Keratinocyte (primary cell): ENCODE measurements at regions not wholly inside any gene's neighbourhood (a gene's known extent, or its start where the extent isn't known, plus 50 kb on each side); places are given as distances from the start of the nearest gene placed in this dataset.

Experiments
- DNase-seq: peaks from one replicate; pipeline ENCODE4 v3.0.0-alpha.2; 2011; ENCODE audit warnings: low read depth, missing footprints, low spot score
- FAIRE-seq: peaks from 2 replicates; lab custom pipeline; 2011; peaks lifted over from hg19 to GRCh38; lab: Jason Lieb, UNC
- H2AFZ ChIP-seq: 2 replicates; pipeline ENCODE4 v1.6.0; 2012; ENCODE audit warnings: low read length, control low read depth, inconsistent platforms; ENCODE audit not compliant: control insufficient read depth
- H3K27ac ChIP-seq: 2 replicates; pipeline ENCODE4 v1.5.1; 2011; ENCODE audit warnings: low read length; ENCODE audit not compliant: control insufficient read depth, insufficient read depth
- H3K27me3 ChIP-seq: 3 replicates; pipeline ENCODE4 v1.6.0; 2011; ENCODE audit warnings: low read length; ENCODE audit not compliant: control insufficient read depth, insufficient read depth; ENCODE audit errors: extremely low read depth
- H3K36me3 ChIP-seq, 2 experiments: 2 replicates in 1 of 2; 3 replicates in 1 of 2; pipeline ENCODE4 v1.5.1; 2011; ENCODE audit warnings: low read length in 2 of 2, mild to moderate bottlenecking in 1 of 2; ENCODE audit not compliant: control insufficient read depth in 2 of 2, insufficient read depth in 2 of 2; ENCODE audit errors: extremely low read depth in 1 of 2
- H3K4me1 ChIP-seq: 3 replicates; pipeline ENCODE4 v1.5.1; 2011; ENCODE audit warnings: low read length; ENCODE audit not compliant: control insufficient read depth, insufficient read depth; ENCODE audit errors: extremely low read depth
- H3K4me2 ChIP-seq: 3 replicates; pipeline ENCODE4 v1.6.0; 2011; ENCODE audit warnings: low read depth, low read length; ENCODE audit not compliant: control insufficient read depth, insufficient read depth; ENCODE audit errors: extremely low read depth
- H3K4me3 ChIP-seq, 3 experiments: fragments of 200-600 bp in 1 of 3; sonication (generic) in 1 of 3; 2 replicates in 2 of 3; 3 replicates in 1 of 3; pipeline ENCODE4 v1.5.1; 2011 to 2016; ENCODE audit warnings: low read length in 3 of 3, mild to moderate bottlenecking in 3 of 3, control low read depth in 2 of 3, inconsistent platforms in 1 of 3, low read depth in 1 of 3, mixed read lengths in 1 of 3, mixed run types in 1 of 3, moderate library complexity in 1 of 3; ENCODE audit not compliant: control insufficient read depth in 2 of 3, insufficient read depth in 2 of 3; ENCODE audit errors: extremely low read depth in 1 of 3
- H3K79me2 ChIP-seq: 2 replicates; pipeline ENCODE4 v1.6.0; 2012; ENCODE audit warnings: low read length; ENCODE audit not compliant: control insufficient read depth, insufficient read depth
- H3K9ac ChIP-seq: 3 replicates; pipeline ENCODE4 v1.6.0; 2011; ENCODE audit warnings: low read length; ENCODE audit not compliant: control insufficient read depth, insufficient read depth; ENCODE audit errors: extremely low read depth
- H3K9me1 ChIP-seq: 3 replicates; pipeline ENCODE4 v1.6.0; 2011; ENCODE audit warnings: low read length; ENCODE audit not compliant: control insufficient read depth, insufficient read depth; ENCODE audit errors: extremely low read depth
- H3K9me3 ChIP-seq: 2 replicates; pipeline ENCODE4 v1.5.1; 2012; ENCODE audit warnings: low read depth, low read length; ENCODE audit not compliant: control insufficient read depth
- H4K20me1 ChIP-seq: 3 replicates; pipeline ENCODE4 v1.6.0; 2011; ENCODE audit warnings: low read length; ENCODE audit not compliant: control insufficient read depth, insufficient read depth; ENCODE audit errors: extremely low read depth
- EZH2 ChIP-seq: IDR thresholded peaks from one replicate; pipeline ENCODE4 v1.6.1; 2012; ENCODE audit warnings: inconsistent platforms, mild to moderate bottlenecking, low read length, moderate library complexity
- dilution Hi-C: fragments of 300-500 bp; cut with MboI; formaldehyde crosslinking; loops from one replicate; pipeline ENCODE4 v1.7.0; 2020; ENCODE audit warnings: low sequenced_read_pairs; ENCODE audit not compliant: extremely low pct_ligation_motif_present
- TF ChIP-seq, protein P1 (sequence below), 3 experiments: IDR thresholded peaks in 1 of 3; conservative IDR thresholded peaks in 1 of 3; optimal IDR thresholded peaks in 1 of 3; 2 replicates in 2 of 3; 3 replicates in 1 of 3; pipeline versions ENCODE3 to v1.5.1; 2011; ENCODE audit warnings: low read length in 3 of 3, mild to moderate bottlenecking in 3 of 3, moderate library complexity in 2 of 3, control low read depth in 1 of 3, inconsistent platforms in 1 of 3; ENCODE audit not compliant: insufficient read depth in 2 of 3; ENCODE audit errors: extremely low read depth in 1 of 3

DNA sequence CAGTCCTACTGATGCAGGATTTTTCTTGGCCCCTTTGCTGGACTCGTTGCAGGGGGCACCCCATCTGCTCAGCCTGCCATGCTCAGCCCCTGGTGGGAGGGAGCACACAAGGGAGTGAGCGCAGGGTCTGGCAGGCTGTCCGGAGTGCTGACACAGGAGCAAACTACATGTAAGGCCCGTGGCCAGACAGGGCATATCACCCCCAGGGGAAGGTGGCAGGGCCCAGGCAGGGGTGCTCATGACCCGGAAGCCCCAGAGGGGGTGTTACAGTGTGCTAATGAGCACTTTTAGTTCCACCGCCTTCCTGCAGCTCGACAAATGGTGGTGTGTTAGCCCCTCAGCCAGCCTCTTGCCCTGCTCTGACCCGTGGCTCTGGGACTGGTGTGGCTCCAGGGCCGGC is 645.6 kb upstream of the TMEM132C start:
- no peak overlapping the region for H3K9ac ChIP-seq
- no peak for DNase-seq
- H3K4me3 ChIP-seq, result no peak overlapping the region
- H3K9me3 ChIP-seq, result no peaks in the 10 kb centered on the region
- H3K4me1 ChIP-seq, result no peaks in the 10 kb centered on the region
- H3K9me1 ChIP-seq, result no peaks in the 10 kb centered on the region
- dilution Hi-C loops, result no loop called here
- TF ChIP-seq EZH2, result no peak
- H4K20me1 ChIP-seq, result no peaks in the 10 kb centered on the region
- H2AFZ ChIP-seq, result no peak overlapping the region
- H3K4me2 ChIP-seq, result no peak overlapping the region
- H3K27ac ChIP-seq, result no peak overlapping the region
- H3K36me3 ChIP-seq, result no peaks in the 10 kb centered on the region
- FAIRE-seq, result no peak
- no peaks in the 10 kb centered on the region for H3K27me3 ChIP-seq
- no peaks in the 10 kb centered on the region for H3K79me2 ChIP-seq

DNA sequence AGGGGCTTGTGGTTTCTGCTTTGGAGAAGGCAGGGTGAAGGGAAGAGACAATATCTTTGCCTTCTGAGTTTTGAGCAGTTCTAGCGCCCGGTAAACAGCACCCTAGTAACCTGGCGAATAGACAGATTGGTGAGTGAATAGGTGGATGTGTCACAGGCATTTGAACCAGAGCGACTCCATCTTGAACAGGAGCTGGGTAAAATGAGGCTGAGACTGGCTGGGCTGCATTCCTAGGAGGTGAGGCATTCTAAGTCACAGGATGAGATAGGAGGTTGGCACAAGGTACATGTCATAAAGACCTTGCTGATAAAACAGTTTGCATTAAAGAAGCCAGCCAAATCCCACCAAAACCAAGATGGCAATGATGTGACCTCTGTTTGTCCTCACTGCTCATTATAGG is 643.6 kb upstream of the TMEM132C start:
- Histone ChIP-seq H3K36me3 (no peaks in the 10 kb centered on the region), H3K27me3 (no peaks in the 10 kb centered on the region), H3K4me2 (no peak overlapping the region), H3K9ac (no peak overlapping the region), H3K9me1 (no peaks in the 10 kb centered on the region), H2AFZ (no peak overlapping the region), H3K4me1 (no peaks in the 10 kb centered on the region), H3K27ac (no peak overlapping the region), H3K79me2 (no peaks in the 10 kb centered on the region), H3K4me3 (no peak overlapping the region), H3K9me3 (no peaks in the 10 kb centered on the region), H4K20me1 (no peaks in the 10 kb centered on the region)
- FAIRE-seq, result no peak
- dilution Hi-C loops, result no loop called here
- no peak for DNase-seq
- TF ChIP-seq EZH2, result no peak
- TF ChIP-seq, protein P1, sequence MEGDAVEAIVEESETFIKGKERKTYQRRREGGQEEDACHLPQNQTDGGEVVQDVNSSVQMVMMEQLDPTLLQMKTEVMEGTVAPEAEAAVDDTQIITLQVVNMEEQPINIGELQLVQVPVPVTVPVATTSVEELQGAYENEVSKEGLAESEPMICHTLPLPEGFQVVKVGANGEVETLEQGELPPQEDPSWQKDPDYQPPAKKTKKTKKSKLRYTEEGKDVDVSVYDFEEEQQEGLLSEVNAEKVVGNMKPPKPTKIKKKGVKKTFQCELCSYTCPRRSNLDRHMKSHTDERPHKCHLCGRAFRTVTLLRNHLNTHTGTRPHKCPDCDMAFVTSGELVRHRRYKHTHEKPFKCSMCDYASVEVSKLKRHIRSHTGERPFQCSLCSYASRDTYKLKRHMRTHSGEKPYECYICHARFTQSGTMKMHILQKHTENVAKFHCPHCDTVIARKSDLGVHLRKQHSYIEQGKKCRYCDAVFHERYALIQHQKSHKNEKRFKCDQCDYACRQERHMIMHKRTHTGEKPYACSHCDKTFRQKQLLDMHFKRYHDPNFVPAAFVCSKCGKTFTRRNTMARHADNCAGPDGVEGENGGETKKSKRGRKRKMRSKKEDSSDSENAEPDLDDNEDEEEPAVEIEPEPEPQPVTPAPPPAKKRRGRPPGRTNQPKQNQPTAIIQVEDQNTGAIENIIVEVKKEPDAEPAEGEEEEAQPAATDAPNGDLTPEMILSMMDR (optimal IDR thresholded peaks at IDR 0.05 in 1 of 3, IDR thresholded peaks at IDR 0.05 in 1 of 3, conservative IDR thresholded peaks at IDR 0.05 in 1 of 3; ENCODE audit: extremely low read depth in 1 of 3, insufficient read depth in 2 of 3, low read length in 3 of 3), result no peak

DNA sequence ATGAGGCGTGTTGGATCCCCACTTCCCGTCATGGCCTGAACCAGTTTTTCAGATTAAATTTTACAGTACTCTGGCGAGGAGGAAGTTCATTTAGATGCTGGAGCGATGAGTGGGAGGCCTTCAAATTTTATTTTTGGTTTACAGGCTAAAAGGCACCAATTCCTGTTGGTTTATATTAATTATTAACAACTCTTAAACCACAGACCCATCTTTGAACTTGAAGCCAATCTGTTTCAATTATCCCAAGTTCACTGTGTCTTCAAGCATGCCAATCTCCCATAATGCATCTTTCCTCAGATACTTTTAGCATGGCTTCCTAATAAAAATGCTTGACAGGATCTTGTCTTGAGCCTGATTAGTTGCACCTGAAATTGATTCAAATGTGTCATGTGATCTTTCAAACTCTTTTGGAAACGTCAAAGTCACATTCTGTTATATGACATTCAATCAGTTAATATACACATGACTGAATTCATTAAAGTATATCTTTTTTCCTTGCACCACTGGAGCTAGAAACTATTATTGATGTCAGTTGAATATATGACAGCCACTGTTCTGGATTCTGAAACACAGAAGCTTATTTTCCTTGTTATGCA is 641.7 kb upstream of the TMEM132C start:
- no peaks in the 10 kb centered on the region for H3K9me3 ChIP-seq
- H2AFZ ChIP-seq, result no peak overlapping the region
- H3K9ac ChIP-seq, result no peak overlapping the region
- no peak for DNase-seq
- H4K20me1 ChIP-seq, result no peaks in the 10 kb centered on the region
- no peaks in the 10 kb centered on the region for H3K79me2 ChIP-seq
- H3K27ac ChIP-seq, result no peak overlapping the region
- no peak overlapping the region for H3K4me2 ChIP-seq
- no peaks in the 10 kb centered on the region for H3K27me3 ChIP-seq
- no peaks in the 10 kb centered on the region for H3K36me3 ChIP-seq
- FAIRE-seq, result no peak
- dilution Hi-C loops, result no loop called here
- TF ChIP-seq, protein P1 (optimal IDR thresholded peaks at IDR 0.05 in 1 of 3, IDR thresholded peaks at IDR 0.05 in 1 of 3, conservative IDR thresholded peaks at IDR 0.05 in 1 of 3; ENCODE audit: extremely low read depth in 1 of 3, insufficient read depth in 2 of 3, low read length in 3 of 3), result no peak
- TF ChIP-seq EZH2, result no peak
- H3K4me3 ChIP-seq, result no peak overlapping the region
- no peaks in the 10 kb centered on the region for H3K4me1 ChIP-seq
- no peaks in the 10 kb centered on the region for H3K9me1 ChIP-seq
